ENCODE measurements at regions not wholly inside any gene's neighbourhood (a gene's known extent, or its start where the extent isn't known, plus 50 kb on each side); places are given as distances from the start of the nearest gene placed in this dataset.

GRCh38 chr2:133806564-133806963 is 238.3 kb upstream of the NCKAP5 start:
- DNase-seq (ENCODE audit: low read depth in 6 of 9, low spot score in 9 of 9): no peak
- H3K27me3 ChIP-seq (ENCODE audit: control insufficient read depth in 2 of 2, insufficient read depth in 1 of 2, low read length in 1 of 2): no peaks in the 10 kb centered on the region
- no peaks in the 10 kb centered on the region for H3K4me1 ChIP-seq (ENCODE audit: control insufficient read depth in 2 of 2, insufficient read depth in 2 of 2, low read length in 2 of 2)
- 89% methylated on average over 5 of the region's 5 CpGs for WGBS
- no peaks in the 10 kb centered on the region for H3K36me3 ChIP-seq (ENCODE audit: control insufficient read depth in 2 of 2, insufficient read depth in 2 of 2, low read length in 1 of 2)
- no peak overlapping the region for H3K27ac ChIP-seq (ENCODE audit: low read depth in 1 of 2, low read length in 1 of 2)
- H3K9me3 ChIP-seq (ENCODE audit: control insufficient read depth in 2 of 2, insufficient read depth in 1 of 2, low read length in 1 of 2): no peaks in the 10 kb centered on the region
- H3K4me3 ChIP-seq (ENCODE audit: low read length in 2 of 2): no peak overlapping the region

- no peaks in the 10 kb centered on the region for H3K9me3 ChIP-seq (ENCODE audit: control insufficient read depth in 2 of 2, insufficient read depth in 1 of 2, low read length in 1 of 2)
These were observed 241.2 kb upstream of the NCKAP5 start for GRCh38 chr2:133809485-133809884.

GRCh38 chr2:133810559-133810958 is 242.3 kb upstream of the NCKAP5 start:
- H3K4me3 ChIP-seq (ENCODE audit: low read length in 2 of 2): no peak overlapping the region
- H3K27ac ChIP-seq (ENCODE audit: low read depth in 1 of 2, low read length in 1 of 2): no peak overlapping the region
- H3K9me3 ChIP-seq (ENCODE audit: control insufficient read depth in 2 of 2, insufficient read depth in 1 of 2, low read length in 1 of 2): no peaks in the 10 kb centered on the region
- no peaks in the 10 kb centered on the region for H3K27me3 ChIP-seq (ENCODE audit: control insufficient read depth in 2 of 2, insufficient read depth in 1 of 2, low read length in 1 of 2)
- H3K36me3 ChIP-seq (ENCODE audit: control insufficient read depth in 2 of 2, insufficient read depth in 2 of 2, low read length in 1 of 2): no peaks in the 10 kb centered on the region
- WGBS: 85% methylated on average over 2 of the region's 2 CpGs
- no peak for DNase-seq (ENCODE audit: low read depth in 6 of 9, low spot score in 9 of 9)
- H3K4me1 ChIP-seq (ENCODE audit: control insufficient read depth in 2 of 2, insufficient read depth in 2 of 2, low read length in 2 of 2): no peaks in the 10 kb centered on the region

More at GRCh38 chr2:133809485-133809884, 241.2 kb upstream of the NCKAP5 start:
- H3K4me1 ChIP-seq (ENCODE audit: control insufficient read depth in 2 of 2, insufficient read depth in 2 of 2, low read length in 2 of 2): no peaks in the 10 kb centered on the region
- no peak overlapping the region for H3K27ac ChIP-seq (ENCODE audit: low read depth in 1 of 2, low read length in 1 of 2)
- H3K4me3 ChIP-seq (ENCODE audit: low read length in 2 of 2): no peak overlapping the region
- 84% methylated on average over 1 of the region's 1 CpG for WGBS
- DNase-seq (ENCODE audit: low read depth in 6 of 9, low spot score in 9 of 9): no peak
- no peaks in the 10 kb centered on the region for H3K36me3 ChIP-seq (ENCODE audit: control insufficient read depth in 2 of 2, insufficient read depth in 2 of 2, low read length in 1 of 2)
- H3K27me3 ChIP-seq (ENCODE audit: control insufficient read depth in 2 of 2, insufficient read depth in 1 of 2, low read length in 1 of 2): no peaks in the 10 kb centered on the region

- no peaks in the 10 kb centered on the region for H3K36me3 ChIP-seq (ENCODE audit: control insufficient read depth in 2 of 2, insufficient read depth in 2 of 2, low read length in 1 of 2)
- WGBS: 37% methylated on average over 4 of the region's 4 CpGs
- no peaks in the 10 kb centered on the region for H3K4me1 ChIP-seq (ENCODE audit: control insufficient read depth in 2 of 2, insufficient read depth in 2 of 2, low read length in 2 of 2)
- H3K27ac ChIP-seq (ENCODE audit: low read depth in 1 of 2, low read length in 1 of 2): no peak overlapping the region
- no peak overlapping the region for H3K4me3 ChIP-seq (ENCODE audit: low read length in 2 of 2)
- H3K9me3 ChIP-seq (ENCODE audit: control insufficient read depth in 2 of 2, insufficient read depth in 1 of 2, low read length in 1 of 2): no peaks in the 10 kb centered on the region
- no peaks in the 10 kb centered on the region for H3K27me3 ChIP-seq (ENCODE audit: control insufficient read depth in 2 of 2, insufficient read depth in 1 of 2, low read length in 1 of 2)
- DNase-seq (ENCODE audit: low read depth in 6 of 9, low spot score in 9 of 9): no peak
These were observed 243.3 kb upstream of the NCKAP5 start for GRCh38 chr2:133811409-133812125.

- H3K4me3 ChIP-seq (ENCODE audit: low read length in 2 of 2): no peak overlapping the region
- H3K4me1 ChIP-seq (ENCODE audit: control insufficient read depth in 2 of 2, insufficient read depth in 2 of 2, low read length in 2 of 2): no peaks in the 10 kb centered on the region
- H3K36me3 ChIP-seq (ENCODE audit: control insufficient read depth in 2 of 2, insufficient read depth in 2 of 2, low read length in 1 of 2): no peaks in the 10 kb centered on the region
- WGBS: 93% methylated on average over 4 of the region's 4 CpGs
- H3K9me3 ChIP-seq (ENCODE audit: control insufficient read depth in 2 of 2, insufficient read depth in 1 of 2, low read length in 1 of 2): no peaks in the 10 kb centered on the region
- no peak for DNase-seq (ENCODE audit: low read depth in 6 of 9, low spot score in 9 of 9)
- H3K27me3 ChIP-seq (ENCODE audit: control insufficient read depth in 2 of 2, insufficient read depth in 1 of 2, low read length in 1 of 2): no peaks in the 10 kb centered on the region
- H3K27ac ChIP-seq (ENCODE audit: low read depth in 1 of 2, low read length in 1 of 2): no peak overlapping the region
These were observed 244.8 kb upstream of the NCKAP5 start for GRCh38 chr2:133812826-133813617.

GRCh38 chr2:133814890-133815289 is 246.6 kb upstream of the NCKAP5 start:
- Histone ChIP-seq H3K4me1 (ENCODE audit: control insufficient read depth in 2 of 2, insufficient read depth in 2 of 2, low read length in 2 of 2) (no peaks in the 10 kb centered on the region), H3K27ac (ENCODE audit: low read depth in 1 of 2, low read length in 1 of 2) (no peak overlapping the region), H3K36me3 (ENCODE audit: control insufficient read depth in 2 of 2, insufficient read depth in 2 of 2, low read length in 1 of 2) (no peaks in the 10 kb centered on the region), H3K27me3 (ENCODE audit: control insufficient read depth in 2 of 2, insufficient read depth in 1 of 2, low read length in 1 of 2) (no peaks in the 10 kb centered on the region), H3K9me3 (ENCODE audit: control insufficient read depth in 2 of 2, insufficient read depth in 1 of 2, low read length in 1 of 2) (no peaks in the 10 kb centered on the region), H3K4me3 (ENCODE audit: low read length in 2 of 2) (no peak overlapping the region)
- WGBS: 76% methylated on average over 4 of the region's 4 CpGs
- DNase-seq (ENCODE audit: low read depth in 6 of 9, low spot score in 9 of 9): no peak

GRCh38 chr2:133816037-133816436 is 247.8 kb upstream of the NCKAP5 start:
- no peaks in the 10 kb centered on the region for H3K36me3 ChIP-seq (ENCODE audit: control insufficient read depth in 2 of 2, insufficient read depth in 2 of 2, low read length in 1 of 2)
- no peaks in the 10 kb centered on the region for H3K9me3 ChIP-seq (ENCODE audit: control insufficient read depth in 2 of 2, insufficient read depth in 1 of 2, low read length in 1 of 2)
- H3K4me3 ChIP-seq (ENCODE audit: low read length in 2 of 2): no peak overlapping the region
- WGBS: 87% methylated on average over 3 of the region's 3 CpGs
- no peaks in the 10 kb centered on the region for H3K27me3 ChIP-seq (ENCODE audit: control insufficient read depth in 2 of 2, insufficient read depth in 1 of 2, low read length in 1 of 2)
- no peak for DNase-seq (ENCODE audit: low read depth in 6 of 9, low spot score in 9 of 9)
- H3K27ac ChIP-seq (ENCODE audit: low read depth in 1 of 2, low read length in 1 of 2): no peak overlapping the region
- H3K4me1 ChIP-seq (ENCODE audit: control insufficient read depth in 2 of 2, insufficient read depth in 2 of 2, low read length in 2 of 2): no peaks in the 10 kb centered on the region

- 35% methylated on average over 9 of the region's 9 CpGs for WGBS
- Histone ChIP-seq H3K4me3 (ENCODE audit: low read length in 2 of 2) (no peak overlapping the region), H3K36me3 (ENCODE audit: control insufficient read depth in 2 of 2, insufficient read depth in 2 of 2, low read length in 1 of 2) (no peaks in the 10 kb centered on the region), H3K9me3 (ENCODE audit: control insufficient read depth in 2 of 2, insufficient read depth in 1 of 2, low read length in 1 of 2) (no peaks in the 10 kb centered on the region), H3K27ac (ENCODE audit: low read depth in 1 of 2, low read length in 1 of 2) (no peak overlapping the region), H3K4me1 (ENCODE audit: control insufficient read depth in 2 of 2, insufficient read depth in 2 of 2, low read length in 2 of 2) (no peaks in the 10 kb centered on the region), H3K27me3 (ENCODE audit: control insufficient read depth in 2 of 2, insufficient read depth in 1 of 2, low read length in 1 of 2) (no peaks in the 10 kb centered on the region)
- no peak for DNase-seq (ENCODE audit: low read depth in 6 of 9, low spot score in 9 of 9)
These were observed 249.7 kb upstream of the NCKAP5 start for GRCh38 chr2:133817680-133818566.

GRCh38 chr2:133818661-133819060 is 250.4 kb upstream of the NCKAP5 start:
- no peaks in the 10 kb centered on the region for H3K9me3 ChIP-seq (ENCODE audit: control insufficient read depth in 2 of 2, insufficient read depth in 1 of 2, low read length in 1 of 2)
- no peak for DNase-seq (ENCODE audit: low read depth in 6 of 9, low spot score in 9 of 9)
- no peak overlapping the region for H3K4me3 ChIP-seq (ENCODE audit: low read length in 2 of 2)
- no peaks in the 10 kb centered on the region for H3K36me3 ChIP-seq (ENCODE audit: control insufficient read depth in 2 of 2, insufficient read depth in 2 of 2, low read length in 1 of 2)
- no peak overlapping the region for H3K27ac ChIP-seq (ENCODE audit: low read depth in 1 of 2, low read length in 1 of 2)
- H3K4me1 ChIP-seq (ENCODE audit: control insufficient read depth in 2 of 2, insufficient read depth in 2 of 2, low read length in 2 of 2): no peaks in the 10 kb centered on the region
- H3K27me3 ChIP-seq (ENCODE audit: control insufficient read depth in 2 of 2, insufficient read depth in 1 of 2, low read length in 1 of 2): no peaks in the 10 kb centered on the region
- 79% methylated on average over 3 of the region's 3 CpGs for WGBS
